Embryonic facial prominence (tissue), 1 donor: ENCODE measurements at regions not wholly inside any gene's neighbourhood (a gene's known extent, or its start where the extent isn't known, plus 50 kb on each side); places are given as distances from the start of the nearest gene placed in this dataset.

Experiments used
- DNase-seq: peaks from one replicate; pipeline ENCODE4 v3.0.0-alpha.2; 2016; ENCODE audit errors: extremely low spot score

DNA sequence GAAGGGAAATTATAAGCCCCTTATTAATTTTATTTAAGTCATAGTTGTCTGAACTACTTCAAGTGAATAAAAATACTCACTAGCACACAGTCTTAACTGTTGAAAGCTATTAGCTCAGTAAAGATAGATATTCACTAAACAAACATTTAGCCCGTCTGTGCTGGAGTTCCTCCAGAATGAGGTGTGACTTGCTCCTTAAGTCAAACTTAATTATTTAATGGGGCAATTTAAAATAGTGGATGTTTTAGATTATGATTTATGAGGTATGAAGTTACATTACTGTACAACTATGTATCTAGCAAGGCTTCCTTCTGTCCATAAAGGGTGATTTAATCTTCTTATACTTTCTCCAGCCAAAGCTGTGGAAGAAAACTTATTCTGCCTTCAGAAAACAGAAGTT is 414.0 kb upstream of the FLRT2 start:
- no peak for DNase-seq

DNA sequence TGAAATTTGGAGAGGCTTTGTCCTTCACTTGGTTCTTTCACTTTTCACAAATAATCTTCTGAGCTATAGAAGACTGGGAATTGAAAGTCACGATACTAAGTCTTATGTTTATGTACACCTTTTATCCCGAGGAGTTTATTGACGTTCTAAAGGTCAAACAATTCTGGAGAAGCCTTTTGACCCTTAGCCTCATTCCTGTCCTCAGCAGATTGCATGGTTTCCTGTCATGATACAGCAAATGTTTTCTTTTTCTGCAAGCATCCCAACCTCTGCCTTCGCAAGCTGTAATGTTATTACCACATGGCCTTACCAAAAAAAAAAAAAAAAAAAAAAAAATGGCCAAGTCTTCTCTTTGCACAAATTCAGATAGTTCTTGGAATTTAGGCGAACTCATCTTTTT is 411.7 kb upstream of the FLRT2 start:
- DNase-seq, result no peak

DNA sequence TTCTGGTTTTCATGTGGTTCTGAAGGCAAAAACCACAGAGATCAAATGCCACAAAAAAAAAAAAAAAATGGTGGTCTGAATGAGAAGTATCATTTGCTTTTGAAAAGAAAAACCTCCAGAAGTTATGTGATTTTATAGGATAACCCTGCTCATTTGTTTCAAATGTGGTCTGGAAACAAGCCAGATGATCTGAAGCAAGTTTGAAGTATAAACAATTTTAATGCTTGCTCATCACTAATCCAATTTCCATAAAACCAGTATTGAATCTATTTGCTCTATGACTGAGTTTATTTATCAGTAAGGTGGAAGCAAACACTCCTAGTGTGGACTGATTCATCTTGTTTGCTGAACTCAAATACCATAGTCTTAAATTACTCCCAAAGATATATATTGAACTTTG is 407.3 kb upstream of the FLRT2 start:
- DNase-seq, result no peak

DNA sequence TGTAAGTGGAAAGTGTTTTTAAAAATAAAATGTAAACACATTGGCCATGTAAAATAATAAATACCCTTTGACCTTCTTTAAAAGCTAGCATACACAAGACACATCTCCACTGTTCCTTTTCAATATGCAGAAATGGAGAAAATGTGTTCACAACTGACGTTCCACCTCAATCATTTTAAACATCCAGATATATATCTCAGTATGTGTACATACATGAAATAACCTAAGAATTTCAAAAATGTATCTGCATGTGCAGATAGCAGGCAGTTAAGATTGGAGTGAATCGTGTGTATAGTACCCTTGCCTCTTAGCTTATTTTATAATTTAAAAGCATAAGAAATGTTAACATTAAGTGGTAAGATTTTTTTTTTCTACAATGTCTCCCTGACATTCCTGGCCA is 406.2 kb upstream of the FLRT2 start:
- DNase-seq, result no peak

DNA sequence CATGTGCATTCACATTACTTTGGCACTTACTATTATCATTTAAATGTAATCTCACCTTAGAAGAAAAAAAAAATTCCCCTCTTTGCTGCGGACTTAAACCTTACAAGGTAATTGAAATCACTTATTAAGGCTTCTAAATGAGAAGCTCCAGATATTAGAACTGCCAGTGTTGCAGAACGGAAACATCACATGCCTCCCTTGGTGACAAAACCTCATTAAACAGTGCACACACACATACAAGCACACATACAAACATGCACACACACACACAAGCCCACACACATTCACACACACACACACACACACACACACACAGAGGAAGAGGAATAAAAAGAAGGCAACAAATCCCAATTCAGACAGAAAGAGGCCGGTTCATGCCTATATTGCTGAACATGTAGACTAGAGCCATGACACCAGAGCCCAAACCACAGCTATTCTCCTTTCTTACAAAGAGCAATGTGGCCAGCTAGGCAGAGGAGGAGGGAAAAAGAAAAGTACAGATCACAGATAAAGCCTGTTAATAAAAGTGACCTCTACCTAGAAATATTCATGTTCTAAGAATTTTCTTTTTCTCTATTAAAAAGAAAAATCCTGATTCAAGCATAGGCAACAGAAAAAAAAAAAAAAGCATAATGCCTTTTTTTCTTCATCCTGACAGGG is 405.2 kb upstream of the FLRT2 start:
- no peak for DNase-seq

DNA sequence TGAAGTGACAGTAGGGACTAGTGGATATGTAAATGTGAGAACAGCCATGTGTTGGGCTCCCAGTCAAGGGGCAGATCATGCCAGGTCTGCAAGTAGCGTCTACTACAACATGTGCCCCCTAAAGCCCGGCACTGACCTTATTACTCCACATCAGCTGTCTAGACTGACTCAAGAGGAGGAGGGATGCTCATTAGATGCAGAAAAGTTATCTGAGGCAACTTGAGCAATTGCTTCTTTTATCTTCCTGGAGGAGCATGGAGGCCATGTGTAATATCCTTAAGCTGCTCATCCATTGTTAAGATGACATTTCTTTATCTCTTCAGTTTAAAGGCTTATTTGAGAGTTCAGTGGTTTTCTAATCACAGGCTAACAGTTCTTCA is 404.7 kb upstream of the FLRT2 start:
- no peak for DNase-seq

DNA sequence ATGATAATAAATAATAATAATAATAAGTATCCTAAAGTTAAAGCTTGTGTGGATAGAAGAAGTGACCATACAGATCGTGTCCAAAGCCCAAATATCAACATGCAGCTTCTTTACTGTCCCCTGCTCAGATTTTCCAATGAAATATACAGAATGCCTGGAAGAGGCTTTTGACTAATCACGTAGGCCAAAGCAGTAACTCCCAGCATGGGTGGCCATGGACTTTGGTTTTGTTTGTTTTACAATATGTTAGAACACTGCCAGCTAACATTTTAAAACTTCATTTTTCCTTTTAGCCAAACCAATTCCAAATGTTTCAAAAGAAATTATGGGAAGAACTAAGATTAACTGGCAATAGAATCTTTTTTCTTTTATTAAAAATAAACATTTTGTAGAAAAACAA is 400.0 kb upstream of the FLRT2 start:
- no peak for DNase-seq

DNA sequence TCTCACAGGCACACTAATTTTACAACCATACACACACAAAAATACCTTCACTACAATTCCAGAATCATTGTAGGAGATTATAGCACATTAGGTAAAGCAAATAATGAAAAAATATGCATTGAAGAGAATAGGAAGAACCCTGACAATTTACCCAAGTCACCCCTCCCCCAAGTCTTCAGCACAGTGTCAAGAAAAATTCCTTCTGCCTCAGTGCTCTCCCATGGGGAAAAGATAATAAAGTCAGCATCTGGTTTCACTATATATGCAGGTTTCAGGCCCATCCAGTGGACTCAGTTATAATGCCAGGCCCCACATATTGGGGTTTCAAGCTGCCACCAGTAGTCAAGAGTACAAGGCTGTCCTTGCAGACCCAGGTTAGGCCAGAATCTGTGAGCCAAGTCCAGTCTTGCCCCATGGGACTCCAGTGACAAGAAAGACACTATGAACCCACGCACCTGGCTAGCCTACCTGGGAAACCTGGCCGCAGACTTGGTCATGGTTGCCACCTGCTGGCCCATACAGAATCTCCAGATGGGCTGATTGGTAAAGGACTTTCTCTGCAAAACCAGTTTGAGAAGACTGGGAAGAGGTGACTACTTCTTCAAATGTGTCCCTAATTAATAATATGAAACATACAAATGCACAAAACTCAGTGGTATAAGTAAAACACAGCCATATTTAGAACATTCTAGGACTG is 398.6 kb upstream of the FLRT2 start:
- DNase-seq, result no peak

DNA sequence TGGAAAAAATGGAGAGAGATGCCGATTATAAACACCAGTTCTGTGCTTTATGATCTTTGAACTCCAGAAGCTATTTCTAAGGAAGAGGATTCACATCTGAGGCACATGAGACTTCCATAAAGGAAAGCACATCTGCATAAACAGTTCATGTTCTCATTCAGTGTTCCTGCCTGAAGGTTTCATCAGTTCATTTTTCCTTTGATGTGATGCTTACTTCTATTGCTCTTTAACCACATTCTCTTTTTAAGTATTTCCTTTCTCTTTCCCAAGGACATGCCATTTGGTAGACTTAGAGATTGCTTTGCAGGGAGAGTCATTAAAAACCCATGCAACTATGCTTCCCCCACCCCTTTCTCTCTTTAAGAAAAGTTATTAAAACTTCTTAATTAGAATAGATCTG is 387.0 kb upstream of the FLRT2 start:
- DNase-seq, result no peak

DNA sequence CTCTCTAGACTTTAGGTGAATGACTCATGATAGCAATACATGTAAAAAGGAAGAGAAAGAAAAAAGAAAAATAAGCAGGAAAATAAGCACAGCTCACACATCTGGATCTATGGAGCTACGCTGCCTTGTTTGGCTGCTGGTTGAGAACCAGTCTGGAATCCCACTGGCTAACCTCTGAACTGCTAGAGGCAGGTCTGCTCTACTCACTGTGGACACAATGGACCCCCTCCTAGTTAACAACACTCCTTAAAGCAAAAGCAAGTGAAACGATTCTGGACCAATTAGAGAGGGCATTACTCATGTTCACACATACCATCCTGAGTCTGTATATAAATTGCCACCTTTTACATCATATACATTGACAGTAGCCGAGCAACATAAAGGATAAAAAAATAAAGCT is 383.2 kb upstream of the FLRT2 start:
- no peak for DNase-seq

DNA sequence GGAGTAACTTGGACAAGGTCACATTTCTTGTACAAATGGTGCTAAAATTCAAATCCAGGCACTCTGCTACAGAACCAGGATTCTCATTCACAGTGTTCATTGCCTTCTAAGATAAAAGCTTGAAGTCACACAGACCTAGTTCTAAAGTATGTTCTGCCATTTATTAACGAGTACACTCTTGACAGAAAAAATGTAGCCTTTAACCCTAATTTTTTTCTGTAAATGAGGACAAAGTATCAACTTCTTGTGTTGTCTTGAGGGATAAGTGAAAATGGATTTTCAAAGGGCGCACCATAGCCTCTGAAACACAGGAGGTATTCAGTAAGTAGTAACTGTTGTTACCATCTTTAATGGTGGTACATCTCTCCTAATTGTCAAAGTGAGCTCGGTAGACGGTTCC is 379.8 kb upstream of the FLRT2 start:
- DNase-seq, result no peak

DNA sequence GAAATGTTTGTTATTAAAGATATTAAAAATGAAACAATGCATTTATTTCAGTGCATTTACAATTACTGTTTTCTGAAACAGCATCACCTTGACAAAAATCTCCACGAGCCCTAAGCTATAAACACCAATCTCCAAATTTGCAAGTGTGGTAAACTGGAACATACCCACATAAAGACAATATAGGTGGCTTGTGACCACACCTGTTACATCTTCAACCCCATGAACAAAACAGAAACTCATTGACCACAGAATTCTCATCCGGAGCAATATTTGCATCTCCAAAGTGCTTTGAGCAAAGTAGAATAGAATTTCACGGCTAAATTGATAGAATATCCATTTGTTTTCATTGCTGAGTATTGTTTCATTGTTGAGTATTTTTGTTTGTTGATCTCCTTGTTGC is 375.2 kb upstream of the FLRT2 start:
- no peak for DNase-seq

DNA sequence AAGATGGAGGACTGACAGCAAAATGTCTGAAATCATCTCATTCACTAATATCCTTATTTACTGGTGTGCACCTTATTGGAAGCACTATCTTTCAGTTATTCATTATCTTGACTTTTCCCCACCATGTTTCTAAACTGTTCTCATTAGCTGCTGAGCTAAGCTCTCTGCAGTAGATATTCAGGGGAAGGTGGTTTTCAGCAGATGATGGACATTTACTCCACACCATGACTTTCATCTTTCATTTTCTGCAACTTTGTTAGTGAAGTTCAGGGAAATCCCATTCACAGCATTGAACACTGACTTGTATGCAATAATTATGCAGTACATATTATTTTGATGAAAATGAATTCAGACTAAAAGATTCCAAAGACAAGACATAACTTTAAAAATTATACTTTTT is 373.6 kb upstream of the FLRT2 start:
- DNase-seq, result no peak

DNA sequence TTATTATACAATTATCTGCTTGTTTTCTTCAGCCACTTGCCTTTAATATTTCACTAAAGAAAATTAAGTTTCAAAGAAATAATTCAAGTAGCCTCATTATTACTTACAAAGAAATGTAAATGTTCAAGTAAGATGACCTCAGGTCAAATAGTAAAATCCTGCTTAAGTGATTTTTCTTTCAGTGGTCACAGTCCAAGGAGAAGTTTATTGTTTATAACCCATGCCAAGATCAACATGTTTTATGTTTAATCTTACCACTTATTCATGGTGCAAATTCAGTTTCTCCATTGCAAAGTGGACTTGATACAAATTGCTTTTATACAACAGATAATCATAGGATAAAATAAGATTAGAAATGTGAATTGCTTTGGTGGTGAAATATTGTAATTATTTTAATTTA is 370.2 kb upstream of the FLRT2 start:
- DNase-seq, result no peak

DNA sequence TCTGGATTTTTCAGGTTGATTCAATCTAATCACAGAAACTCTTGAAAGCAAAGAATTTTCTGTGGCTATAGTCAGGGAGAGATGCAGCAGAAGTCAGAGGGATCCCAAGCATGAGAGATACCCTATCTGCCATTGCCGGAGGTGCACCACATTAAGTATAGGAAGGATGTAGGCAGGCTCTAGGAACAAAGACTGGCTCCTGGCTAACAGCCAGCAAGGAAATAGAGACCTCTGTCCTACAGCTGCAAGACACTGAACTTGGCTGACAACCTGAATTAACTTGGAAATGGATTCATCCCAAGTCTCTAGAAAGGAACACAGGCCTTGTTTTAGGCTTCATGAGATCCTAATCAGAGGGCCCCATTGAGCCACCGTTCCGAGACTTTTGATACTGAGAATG is 364.9 kb upstream of the FLRT2 start:
- DNase-seq, result no peak

DNA sequence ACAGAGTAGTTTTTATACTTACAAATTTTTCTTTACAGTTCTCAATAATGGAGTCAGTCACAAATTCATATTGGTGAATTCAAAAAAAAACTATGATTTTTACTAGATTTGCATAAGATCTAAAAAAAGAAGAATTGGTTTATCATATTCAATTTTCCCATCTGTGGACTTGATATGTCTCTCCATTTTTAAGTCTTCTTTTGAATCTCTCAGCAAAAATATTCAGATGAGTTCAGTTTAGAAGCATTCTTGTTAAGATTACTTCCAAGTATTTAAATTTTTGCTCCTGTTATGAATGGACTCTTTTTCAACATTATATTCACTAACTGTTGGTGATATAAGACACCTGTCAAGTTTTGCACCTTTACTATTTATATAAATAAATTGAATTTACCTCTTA is 360.6 kb upstream of the FLRT2 start:
- DNase-seq, result no peak

DNA sequence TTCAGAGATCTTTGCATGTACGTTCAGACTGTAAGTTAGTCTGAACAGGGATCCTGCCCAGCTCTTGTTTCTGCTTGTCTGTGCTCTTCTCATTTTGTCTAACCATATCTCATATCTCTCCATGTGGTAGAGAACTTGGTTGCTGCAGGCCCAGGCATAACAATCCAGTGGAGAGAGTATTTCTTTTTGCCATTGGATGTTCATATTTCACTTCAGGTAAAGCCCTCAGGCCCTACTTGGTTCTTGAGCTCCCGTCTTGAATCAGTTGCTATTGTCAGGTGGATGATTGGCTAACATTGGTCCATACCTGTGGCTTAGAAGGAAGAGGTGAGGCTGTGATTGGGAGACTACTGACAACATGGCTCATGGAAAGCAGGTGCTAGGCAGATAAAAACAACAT is 357.7 kb upstream of the FLRT2 start:
- DNase-seq, result no peak

DNA sequence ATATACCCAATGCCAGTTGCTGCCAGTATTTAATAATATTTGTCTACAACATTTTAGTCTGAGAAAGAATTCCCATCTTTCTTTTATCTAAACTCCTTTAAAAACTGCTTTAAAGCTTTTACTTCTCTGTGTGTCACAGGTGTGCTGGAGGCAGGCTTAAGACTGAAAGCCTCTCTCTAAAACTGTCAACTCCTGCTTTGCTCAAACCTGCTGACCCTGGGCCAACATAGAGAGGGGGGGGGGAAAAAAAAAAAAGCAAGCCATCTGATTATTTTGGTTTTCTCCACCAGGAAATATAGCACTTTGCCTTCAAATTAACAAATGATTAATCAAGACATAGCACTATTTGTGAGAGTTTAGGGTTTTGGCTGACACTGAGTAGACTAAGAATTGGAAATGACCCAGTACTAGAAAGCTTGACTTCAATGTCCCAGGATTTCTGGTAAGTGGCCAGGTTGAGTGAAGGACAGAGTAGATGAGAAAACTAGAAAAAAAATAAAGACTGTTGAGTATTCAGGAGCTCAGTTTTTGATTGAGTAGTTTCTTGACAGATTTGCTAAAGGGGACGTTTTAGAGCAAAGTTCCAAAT is 357.0 kb upstream of the FLRT2 start:
- DNase-seq, result no peak

DNA sequence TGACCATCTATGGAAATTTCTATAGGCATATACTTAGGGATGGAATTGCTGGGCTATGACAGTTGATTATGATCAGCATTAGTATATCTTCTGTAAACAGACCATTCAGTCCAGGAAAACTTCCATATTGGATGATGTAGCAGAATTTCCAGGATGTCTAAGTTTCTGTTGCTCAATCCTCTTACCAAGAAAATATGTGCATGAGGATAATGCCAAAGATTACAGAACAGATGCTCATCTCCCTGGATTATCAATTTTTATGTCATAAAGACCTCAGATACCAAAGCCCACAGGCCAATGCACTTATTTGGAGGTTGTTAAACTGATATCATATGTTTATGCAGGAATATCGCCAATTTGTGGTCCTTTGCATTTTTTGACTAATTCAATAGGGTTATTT is 354.4 kb upstream of the FLRT2 start:
- DNase-seq, result no peak

DNA sequence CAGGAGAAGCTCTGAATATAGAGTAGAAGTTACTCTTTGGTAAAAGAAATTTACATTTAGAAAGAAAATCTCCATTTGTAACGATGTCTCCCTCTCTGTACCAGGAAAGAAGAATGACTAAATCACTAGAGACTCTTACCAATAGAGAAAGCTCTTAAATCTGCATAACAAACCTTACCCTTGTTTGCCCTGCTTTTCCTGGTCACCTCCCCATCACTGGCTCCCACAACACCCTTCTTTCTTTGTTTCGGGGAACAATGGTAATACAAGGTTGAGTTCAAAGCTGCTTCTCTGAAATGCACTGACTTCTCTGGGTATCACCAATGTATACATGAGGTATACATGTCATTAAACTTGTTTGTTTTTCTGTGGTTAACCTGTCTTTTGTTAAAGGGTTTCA is 351.1 kb upstream of the FLRT2 start:
- DNase-seq, result no peak

DNA sequence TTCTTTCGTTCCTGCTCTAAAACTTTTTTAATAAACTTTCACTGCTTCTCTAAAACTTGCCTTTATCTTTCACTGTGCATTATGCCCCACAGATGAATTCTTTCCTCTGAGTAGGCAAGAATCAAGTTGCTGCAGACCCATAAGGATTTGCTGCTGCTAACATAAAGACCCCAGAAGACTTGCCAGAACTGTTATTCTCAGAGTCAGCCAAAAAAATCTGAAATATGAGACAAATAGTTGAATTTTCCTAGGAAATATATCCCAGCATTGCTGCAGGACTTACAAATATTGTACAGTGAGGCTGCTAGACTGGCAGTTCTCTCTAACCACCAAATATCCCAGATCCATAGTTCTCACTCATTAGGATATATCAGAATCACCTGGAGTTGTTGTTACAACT is 349.1 kb upstream of the FLRT2 start:
- no peak for DNase-seq

DNA sequence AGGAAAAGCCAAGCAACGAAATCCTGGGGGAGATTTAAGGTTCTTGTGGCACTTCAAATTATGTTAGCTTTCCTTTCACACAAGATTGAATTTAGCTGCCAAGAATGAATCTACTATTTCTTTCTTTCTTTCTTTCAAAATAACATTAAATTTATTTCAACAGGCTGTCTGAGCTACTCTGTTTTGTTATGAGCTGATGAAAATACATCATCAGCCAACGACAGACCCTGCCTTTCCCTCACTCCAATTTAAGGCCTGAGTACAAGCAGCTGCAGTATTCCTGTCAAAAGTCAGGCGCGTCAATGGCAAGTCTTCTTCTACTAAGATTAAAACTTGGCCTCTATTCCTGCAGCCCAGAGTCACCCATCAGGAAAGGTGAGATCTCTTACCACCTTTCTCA is 347.7 kb upstream of the FLRT2 start:
- no peak for DNase-seq

DNA sequence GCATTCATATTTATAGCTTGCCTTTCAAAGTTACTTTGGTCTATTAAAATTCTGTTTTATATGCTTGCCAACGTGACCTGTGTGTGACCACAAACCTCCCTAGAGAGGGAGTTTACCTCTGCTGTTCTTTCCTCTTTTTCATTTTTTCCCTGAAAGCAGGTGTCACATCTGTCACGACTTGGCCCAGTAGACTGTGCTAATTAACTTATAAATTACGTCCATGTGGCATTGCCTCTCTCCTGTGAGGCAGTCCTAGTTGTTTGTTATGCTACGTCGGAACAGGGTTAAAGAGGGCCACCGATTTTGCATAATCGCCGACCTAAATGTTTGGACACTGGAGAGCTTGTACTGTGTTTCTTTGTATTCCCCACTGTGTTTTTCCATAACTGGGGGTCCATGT is 343.9 kb upstream of the FLRT2 start:
- no peak for DNase-seq

DNA sequence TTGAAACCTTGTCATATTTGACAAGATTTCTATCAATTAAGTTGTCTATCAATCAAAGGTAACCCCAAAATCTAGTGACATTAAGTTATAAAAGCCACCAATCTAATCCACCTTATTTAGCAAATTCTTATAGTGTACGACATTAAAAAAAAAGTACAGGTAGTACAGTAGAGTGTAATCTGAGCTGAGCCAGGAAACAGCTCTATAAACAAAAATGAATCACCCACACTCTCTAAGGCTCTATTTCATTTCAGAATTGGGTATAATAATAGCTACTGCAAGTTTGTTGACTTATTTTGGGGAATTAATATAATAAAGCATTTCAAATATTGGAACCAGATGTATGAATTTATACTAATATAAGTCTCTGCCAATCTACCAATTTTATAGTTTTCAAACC is 342.4 kb upstream of the FLRT2 start:
- no peak for DNase-seq
